Right forelimb (tissue), 1 donor: ENCODE measurements at regions not wholly inside any gene's neighbourhood (a gene's known extent, or its start where the extent isn't known, plus 50 kb on each side); places are given as distances from the start of the nearest gene placed in this dataset.

Experiments
- DNase-seq: peaks from one replicate; pipeline ENCODE4 v3.0.0-alpha.2; 2018

- no peak for DNase-seq
Observed at GRCh38 chr6:1023229-1023628, 288.7 kb upstream of the FOXQ1 start.

DNA sequence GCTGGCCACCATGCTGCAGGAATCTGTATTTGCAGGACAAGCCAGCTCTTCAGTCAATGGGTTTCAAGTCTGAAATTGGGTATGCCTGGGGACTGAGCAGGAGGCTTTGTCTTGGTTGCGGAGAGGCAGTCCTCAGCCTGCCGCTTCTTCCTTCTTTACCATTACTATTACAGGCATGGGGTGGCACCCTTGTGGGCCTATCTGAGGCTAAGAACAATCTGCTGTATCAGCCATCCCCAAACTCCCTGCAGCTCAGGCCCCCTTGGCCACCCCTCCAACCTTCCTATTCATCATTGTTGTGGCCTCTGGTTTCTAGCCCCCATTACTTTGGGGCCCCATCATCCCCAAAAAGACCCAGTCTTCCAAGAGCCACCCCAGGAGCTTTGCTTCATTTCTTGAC lies 289.2 kb upstream of the FOXQ1 start:
- DNase-seq = no peak

DNA sequence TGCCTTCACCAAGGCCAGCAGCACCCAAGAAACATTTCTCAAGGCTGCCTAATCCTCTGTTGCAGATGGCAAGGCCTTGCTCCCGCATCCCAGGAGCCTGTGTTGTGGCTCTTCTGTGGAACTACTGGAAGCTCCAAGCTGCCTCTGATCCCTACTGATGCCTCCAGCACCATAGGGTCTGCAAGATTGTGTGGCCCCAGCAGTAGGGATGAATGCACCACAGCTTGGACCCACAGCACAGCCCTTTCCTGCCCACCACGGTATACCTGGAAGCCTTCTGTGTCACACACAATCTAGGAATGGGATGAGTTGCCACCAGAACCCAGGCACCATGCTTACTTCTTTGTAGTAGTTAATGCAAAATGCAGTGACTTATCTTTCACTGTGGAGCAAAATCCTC lies 291.1 kb upstream of the FOXQ1 start:
- DNase-seq = no peak

DNA sequence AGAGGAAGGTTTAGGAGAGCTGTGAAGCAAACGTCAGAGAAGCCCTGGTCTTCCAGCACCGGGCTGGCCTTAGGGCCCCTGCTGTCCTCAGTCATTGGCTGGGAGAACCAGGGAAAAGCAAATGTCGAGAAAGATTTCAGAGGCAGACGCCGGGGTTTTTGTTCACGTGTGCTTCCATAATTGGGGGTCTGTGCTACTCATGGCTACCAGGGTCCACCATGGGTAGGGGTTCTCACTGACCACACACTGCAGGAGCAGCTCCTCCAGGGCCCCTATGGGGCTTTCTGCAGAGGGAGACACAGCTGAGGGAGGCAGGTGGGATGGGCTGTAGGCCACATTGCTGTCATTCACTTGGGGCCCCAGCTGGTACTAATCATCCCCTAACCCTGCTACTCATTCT lies 291.8 kb upstream of the FOXQ1 start:
- DNase-seq = no peak

- no peak for DNase-seq
Observed at GRCh38 chr6:1018041-1018440, 293.9 kb upstream of the FOXQ1 start.

DNA sequence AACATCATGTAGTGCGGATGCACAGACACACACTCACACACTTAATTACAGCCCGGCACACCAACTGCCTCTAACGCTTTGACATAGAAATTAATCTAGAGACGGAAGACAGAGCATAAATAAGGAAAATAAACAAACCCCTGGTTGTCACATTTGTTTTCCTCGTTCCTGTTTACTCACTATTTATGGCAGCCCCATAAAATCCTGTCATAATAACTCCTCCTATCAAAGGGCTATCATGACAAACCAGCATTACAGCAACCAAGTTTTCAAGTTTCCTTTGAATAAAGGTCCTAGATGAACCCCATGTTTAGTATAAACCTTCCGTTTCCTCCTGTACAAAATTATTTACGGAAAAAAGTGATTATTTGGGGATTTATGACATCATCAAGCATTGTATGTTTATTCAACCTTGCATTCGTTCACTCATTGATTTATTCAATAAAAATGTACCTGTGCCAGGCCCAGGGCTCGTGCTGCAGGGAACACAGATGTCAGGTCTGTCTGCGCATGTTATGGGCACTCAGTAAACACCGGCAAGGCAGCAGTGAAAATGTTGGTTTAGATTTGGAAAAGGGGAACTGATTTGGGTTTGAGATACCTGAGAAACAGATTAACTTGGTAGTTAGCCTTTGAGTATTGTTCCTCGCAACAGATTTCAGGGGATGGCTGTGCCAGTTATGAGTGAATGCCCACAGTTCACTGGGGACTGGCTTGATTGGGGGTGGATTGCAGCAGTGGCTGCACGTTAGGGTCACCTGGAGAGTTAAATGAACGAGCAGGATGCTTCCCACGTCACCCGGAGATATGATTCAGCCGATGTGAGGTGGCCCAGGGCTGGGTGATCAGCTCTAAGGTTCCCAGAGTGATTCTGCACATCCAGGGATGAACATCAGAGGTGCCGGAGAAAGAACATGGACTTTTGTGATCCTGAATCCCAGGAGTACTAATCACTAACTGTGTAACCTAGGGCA lies 295.3 kb upstream of the FOXQ1 start:
- DNase-seq = no peak

DNA sequence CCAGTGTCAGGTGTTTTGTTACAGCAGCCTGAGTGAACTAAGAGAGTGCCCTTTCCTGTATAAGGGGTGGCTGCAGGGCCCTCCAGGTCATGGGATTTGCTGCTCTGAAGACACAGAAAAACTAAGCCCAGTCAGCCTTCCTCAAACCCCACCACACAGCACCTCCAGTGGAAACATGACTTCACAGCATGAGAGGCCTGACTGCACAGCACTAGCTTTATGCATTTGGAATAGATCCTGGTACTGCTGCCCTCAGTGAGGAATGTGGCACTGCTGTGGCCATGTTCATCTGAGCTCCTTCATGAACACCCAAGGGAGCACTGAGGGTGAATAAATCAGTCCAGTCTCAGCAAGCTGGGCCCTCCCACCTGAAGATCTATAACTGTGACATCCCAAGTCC lies 296.1 kb upstream of the FOXQ1 start:
- DNase-seq = no peak

- no peak for DNase-seq
Observed at GRCh38 chr6:1014431-1014807, 297.5 kb upstream of the FOXQ1 start.

DNA sequence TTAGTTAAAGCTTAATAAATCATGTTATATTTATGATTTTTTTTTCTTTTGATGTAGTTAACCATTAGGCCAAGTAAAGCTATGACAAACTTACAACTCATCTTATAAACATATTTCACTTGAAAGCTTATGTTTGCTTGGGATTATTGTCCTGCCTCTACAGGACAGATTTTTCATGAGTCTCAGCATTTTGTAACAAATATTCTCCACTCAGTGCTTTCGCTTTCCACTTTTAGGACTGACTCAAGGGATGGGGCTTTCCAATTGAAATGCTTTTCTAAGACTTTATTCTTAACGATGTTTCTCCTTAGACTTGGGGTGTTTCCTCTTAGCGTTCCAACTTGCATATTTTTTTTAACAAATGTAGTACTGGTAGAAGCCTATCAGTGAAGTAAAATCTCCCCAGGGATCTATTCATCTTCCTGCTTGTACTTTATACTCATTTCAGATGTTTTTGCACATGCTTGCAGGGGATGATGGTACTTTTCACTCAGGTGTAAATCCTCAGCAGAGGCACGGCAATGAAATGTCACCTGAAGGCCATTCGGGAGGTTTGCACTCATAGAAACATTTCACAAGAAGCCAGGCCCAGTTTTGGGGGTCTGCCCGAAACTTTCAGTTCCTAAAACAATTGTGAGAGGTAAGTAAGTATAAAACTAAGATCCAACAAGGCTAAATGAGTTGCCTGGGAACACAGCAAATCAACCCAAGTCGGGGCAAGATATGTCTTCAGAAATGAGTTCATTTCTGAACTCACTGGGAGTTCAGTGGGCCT lies 298.1 kb upstream of the FOXQ1 start:
- DNase-seq = no peak

- DNase-seq = no peak
Observed at GRCh38 chr6:1009103-1009502, 302.8 kb upstream of the FOXQ1 start.

- DNase-seq = no peak
Observed at GRCh38 chr6:1007159-1007558, 304.7 kb upstream of the FOXQ1 start.

DNA sequence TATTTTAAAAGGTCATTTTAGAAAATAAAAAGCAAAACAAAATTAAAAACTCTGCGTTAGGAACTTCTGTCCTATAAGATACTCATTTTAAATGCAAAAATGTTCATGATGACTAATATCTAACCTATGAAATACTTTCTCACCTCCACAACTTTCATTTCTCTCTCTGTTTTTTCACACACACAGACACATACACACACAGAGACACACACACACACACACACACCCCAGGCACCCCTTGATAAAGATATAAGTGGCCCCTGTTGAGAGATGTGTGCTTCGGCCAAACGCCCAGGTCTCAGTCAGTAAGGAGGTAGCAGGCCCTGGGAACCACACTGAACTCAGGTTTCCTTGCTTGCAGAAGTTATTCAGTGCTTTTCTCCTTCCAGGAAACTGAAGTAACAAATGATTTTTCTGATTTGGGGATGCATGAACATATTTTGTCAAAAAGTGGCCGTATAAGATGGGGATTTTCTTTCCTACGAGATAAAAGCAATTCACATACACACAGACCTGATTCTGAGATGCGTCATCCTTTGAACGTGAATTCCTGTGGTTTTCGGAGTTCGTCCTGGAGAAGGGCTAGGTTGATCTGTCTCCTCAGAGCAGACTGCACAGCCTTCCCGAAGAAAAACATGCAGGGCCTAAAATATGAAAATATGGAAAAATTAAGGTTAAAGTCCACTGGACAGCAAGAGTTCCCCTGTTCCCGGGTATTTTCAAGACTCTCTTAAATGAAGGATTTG lies 306.8 kb upstream of the FOXQ1 start:
- no peak for DNase-seq

GRCh38 chr6:1003394-1004160 lies 308.3 kb upstream of the FOXQ1 start:
- no peak for DNase-seq

DNA sequence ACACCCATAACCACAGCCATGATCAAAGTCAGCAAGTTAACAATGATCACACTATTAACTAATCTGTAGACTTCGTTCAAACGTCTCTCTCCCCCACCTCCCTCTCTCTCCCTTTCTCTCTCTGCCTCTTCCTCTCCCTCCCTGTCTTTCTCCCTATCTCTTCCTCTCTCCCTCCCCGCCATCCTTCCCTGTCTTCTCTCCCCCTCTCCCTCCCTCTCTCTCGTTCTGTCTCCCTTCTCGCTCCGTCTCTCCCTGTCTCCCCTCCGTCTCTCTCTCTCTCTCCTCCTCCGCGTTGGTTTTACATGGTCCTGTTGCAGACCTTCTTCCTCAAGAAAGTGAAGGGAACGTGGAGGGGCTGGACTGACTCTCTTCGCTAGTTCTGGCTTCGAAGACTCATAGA lies 308.9 kb upstream of the FOXQ1 start:
- DNase-seq = no peak

GRCh38 chr6:1001655-1002349 lies 308.9 kb upstream of the EXOC2 start:
- no peak for DNase-seq

GRCh38 chr6:999552-999951 lies 306.6 kb upstream of the EXOC2 start:
- DNase-seq = no peak

- no peak for DNase-seq
Observed at GRCh38 chr6:998551-998950, 305.6 kb upstream of the EXOC2 start.

GRCh38 chr6:996271-996852 lies 303.4 kb upstream of the EXOC2 start:
- no peak for DNase-seq

GRCh38 chr6:991192-991591 lies 298.3 kb upstream of the EXOC2 start:
- DNase-seq = no peak

DNA sequence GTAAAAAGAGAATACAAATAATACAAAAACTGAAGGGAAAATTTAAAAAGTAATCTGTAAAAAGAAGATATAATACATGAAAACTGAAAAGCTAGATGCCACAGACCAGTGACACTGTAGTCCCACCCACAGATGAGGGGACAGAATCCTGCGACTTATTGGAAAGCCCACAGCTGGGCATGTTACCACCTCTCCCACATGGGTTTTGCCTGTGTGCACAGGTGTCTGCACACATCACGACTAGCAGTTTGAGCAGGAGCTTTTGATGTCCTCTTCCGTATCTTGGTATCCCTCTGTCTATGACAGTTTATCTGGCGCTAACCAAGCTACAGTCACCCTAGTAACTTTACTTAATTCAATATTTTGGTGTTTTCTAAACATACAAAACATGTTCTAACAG lies 291.1 kb upstream of the EXOC2 start:
- DNase-seq = no peak

GRCh38 chr6:978937-979685 lies 286.2 kb upstream of the EXOC2 start:
- no peak for DNase-seq
